GM19463 (cell line): ENCODE measurements at regions not wholly inside any gene's neighbourhood (a gene's known extent, or its start where the extent isn't known, plus 50 kb on each side); places are given as distances from the start of the nearest gene placed in this dataset.

Experiments
- ATAC-seq: cut with Tn5 transposase; IDR thresholded peaks from one replicate; pipeline ENCODE4 v1.9.1; 2021; ENCODE audit warnings: mild to moderate bottlenecking, moderate library complexity; ENCODE audit not compliant: unreplicated experiment

DNA sequence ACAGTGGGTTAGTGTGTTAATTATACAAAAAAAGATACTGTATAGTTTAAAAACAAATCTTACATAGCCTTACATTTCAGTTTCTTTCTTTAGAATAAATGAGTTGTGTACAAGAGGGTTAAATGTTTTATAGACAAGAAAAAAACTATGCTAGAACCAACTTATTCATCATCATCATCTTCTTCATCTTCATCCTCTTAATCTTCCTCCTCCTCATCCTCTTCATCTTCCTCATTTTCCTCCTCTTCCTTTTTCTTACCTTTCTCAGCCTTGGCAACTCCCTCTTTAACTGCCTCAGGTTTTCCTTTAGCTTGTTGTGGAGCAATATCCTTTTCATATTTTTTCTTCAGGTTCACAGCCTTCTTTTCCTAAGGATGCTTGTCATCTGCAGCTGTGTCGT lies 53.7 kb downstream of the RPS12 start:
- no peak for ATAC-seq

DNA sequence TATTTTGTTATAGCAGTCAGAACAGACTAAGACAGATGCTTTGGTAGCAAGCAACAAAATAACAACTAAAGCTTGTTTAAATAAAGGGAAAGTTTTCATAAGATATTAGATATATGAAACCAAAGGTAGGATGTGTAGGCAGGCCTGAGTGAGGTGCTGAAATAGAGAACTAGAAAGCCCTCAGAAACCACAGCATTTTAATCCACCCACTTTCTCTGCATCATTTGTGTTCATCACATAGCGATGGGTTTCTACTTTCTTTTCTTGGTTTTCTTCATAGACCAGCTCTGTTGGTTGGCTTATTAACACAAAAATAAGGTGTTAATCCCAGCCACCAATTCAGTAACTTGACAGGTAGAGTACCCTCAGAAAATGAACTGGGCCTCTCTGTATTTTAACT lies 58.6 kb downstream of the RPS12 start:
- peak; percentile 100 for ATAC-seq

DNA sequence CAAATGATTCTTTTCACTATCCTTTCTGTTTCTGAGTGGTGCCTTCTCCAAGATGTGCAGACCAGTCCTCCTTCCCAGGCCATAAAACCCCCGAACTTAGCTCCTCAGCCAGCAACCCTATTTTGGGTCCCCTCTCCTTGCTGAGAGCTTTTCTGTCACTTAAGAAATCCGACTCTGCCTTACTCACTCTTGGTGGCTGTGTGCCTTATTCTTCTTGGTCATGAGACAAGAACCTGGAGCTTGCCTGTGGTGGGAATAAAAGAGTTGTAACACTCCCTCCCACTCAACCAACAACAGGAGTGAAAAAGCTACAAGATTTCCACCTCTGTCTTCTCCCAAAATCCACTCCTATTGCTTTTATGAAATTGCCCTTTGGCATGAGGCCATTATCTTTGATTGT lies 62.6 kb downstream of the RPS12 start:
- no peak for ATAC-seq

DNA sequence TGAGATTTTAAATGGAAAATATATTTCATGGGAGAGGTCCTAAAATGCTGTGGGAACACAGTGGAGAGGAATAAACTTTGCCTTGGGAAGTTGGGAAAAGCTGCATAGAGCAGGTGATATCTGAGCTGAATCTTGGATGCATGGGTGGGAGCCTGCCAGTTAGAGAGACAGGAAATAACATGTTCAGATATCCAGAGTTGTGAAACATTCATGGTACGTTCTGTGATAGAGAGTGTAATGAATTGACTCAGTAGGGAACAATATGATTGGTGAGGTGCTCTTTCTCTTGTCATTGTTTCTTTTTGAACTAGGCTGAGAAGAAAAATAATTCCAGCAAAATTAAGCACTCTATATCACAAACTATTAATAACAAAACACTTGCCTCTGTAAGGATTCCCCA lies 72.8 kb downstream of the RPS12 start:
- no peak for ATAC-seq

DNA sequence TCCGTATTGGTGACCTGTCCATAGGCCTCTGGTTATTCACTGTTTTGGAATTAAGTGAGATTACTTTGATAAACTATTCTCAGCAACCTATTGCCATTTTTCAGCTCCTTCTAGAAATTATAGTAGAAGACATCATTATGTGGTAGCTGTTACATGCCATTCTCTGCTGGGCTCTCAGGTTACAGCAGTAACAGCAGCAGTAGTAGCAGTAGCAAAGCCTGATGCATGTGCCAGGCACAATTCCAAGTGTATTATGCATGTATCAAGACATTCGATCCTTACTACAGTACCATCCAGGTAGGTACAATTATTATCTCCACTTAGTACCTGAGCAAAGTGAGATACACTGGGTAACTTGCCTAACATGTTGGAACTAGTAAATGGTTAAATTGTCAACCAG lies 74.3 kb downstream of the RPS12 start:
- no peak for ATAC-seq

DNA sequence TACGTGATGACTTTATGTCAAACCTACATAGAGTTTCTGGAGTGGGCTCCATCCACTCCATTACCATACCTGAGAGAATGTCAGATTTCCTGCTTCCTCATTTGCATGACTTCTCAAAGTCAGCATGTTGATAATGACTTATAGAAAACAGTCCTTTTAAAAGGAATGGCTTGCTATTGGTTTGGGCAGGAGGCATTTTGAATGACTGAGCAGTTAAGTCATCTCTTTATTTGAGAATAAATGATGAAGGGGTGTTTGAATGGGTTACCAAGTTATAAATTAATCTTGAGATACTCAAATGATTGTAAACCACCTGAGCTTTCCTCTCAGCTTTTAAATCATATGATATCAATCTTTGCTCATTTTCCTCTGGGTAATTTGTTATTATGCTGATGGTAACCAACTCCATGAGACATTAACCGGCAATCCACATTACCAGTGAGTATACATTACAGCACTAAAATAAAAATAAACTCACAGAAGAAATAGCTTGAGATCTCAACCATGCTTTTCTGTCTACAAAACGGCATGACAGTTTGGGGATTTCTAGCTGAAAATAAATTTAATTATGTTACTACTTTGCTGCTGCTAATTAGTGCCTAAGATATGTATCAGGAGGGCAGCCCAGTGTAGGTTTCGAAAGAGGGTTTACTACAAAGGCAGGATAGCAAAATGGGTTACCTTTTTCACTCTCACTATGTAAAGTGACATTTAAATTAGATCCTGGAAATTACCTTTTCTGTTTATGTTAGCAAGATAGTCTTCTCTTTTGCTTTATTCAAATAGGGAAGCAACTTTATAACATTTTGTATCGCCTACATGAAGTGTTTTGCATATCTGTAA lies 78.8 kb downstream of the RPS12 start:
- ATAC-seq, result no peak

DNA sequence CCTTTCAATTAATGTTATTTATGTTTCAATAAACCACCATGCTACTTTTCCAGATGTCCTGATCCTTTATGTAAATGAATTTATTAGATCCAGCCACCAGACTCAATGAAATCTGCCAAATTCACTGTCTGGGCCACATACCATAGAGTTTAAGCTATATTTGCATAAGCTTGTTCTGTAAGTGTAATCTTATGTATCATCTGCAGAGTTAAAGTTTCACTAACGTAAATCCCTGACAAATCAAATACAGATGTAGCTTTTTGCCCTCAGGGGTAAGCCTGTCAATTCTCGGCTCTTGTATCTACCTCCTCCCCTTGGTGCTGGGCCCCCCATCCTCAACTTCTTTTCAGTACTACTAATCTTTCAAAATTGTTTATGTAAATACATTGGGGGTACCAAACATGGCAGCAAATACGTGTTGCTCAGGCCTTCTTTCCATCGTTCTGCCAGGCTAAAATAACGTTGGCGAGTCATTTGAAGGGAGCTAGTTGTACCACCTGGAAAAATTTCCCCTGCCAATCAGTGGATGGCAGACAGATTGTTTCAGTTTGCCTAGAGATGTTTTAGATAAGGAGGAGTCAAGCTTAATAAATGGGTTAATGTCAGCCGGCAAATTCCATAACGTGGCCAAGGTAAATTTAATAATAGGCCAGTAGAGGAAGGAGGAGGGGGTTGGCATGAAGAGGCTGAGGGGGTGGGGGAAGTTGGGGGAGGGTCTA lies 79.6 kb downstream of the RPS12 start:
- ATAC-seq, result no peak

DNA sequence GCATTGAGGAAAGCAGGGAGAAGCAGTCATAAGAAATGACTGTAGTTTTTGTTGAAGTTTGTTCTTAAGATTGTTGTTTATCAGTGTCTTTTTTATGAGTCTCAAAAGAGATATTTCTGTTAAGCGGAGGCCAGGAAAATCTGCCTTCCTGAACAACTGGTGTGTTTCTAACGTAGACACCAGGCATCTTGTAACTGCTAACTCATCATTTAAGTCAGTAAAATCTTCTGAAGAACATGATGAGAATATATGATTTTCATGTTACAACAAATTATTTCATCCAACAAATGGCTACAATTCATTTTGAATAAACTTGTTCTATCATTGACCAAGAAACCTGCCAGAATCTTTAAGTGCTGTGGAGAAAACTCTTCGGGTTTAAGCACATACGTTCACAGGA lies 84.0 kb downstream of the RPS12 start:
- no peak for ATAC-seq

DNA sequence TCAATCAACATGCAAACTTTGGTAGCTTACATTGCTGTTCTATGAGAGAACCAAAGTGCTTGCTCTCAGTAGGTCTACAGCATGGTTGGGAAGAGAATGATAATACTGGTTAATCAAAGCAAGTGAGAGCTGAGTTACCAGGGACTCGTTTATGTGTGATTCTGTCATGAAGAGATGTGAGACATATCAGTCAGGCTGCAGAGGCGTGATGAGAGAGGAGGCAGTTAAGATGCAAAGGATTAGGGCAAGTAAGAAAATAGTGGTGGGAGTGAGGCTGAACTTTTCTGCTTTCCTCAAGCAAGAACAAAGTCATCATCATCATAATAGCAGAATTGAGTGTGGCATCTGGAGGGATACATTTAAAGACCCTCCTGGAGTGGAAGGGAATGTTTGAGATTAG lies 86.5 kb downstream of the RPS12 start:
- ATAC-seq, result no peak

DNA sequence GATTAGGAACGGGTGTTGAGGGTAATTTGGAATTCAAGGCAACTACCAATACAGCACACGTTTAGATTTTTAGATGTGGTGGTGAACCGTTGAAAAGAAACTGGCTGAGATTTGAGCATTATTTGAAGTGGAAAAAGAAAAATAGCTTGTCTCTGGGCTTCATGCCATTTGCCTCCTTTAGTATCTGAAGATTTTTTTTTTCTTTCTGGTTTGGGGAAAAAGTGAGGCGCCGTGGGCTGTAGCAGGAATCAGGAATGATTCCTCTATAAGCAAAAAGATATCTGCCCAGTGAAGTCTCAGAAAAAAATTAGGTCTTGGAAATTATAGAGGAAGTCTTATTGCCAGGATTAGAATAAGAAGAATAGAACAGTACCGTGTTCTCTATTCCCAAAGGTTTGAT lies 88.5 kb downstream of the RPS12 start:
- ATAC-seq, result no peak

DNA sequence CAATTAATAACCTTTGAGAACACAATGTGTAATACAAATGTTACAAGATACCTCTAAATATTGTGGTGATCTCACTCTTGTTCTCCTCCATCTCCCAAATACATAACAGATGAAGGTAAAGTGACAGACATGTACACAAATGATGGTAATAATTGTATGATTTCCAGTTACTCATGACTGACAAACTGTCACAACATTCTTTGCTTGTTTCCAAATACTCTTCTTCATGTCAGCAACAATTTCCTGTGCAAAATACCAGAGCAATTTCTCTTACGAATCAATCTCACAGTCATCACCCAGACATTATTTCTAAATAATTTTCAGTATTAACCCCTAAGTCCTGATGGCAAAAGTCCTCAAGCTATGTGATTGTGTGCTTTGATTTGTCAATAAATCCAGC lies 92.9 kb downstream of the RPS12 start:
- no peak for ATAC-seq

DNA sequence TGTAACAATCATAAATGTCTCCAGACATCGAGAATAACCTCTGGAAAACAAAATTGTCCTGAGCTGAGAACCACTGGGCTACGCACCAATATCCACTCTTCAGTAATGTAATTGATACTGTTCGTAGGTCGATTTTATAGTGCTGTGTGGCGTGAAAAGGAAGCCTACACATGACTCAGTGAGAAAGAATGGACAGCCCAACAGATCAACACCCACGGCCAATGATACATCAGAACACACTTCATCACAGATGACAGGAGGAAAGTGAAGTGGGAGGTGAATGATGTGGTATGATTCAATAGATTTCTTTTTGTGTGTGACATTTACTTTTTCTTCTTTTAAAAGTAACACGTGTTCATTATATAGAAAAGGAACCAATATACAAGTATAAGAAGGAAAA lies 93.5 kb downstream of the RPS12 start:
- no peak for ATAC-seq

DNA sequence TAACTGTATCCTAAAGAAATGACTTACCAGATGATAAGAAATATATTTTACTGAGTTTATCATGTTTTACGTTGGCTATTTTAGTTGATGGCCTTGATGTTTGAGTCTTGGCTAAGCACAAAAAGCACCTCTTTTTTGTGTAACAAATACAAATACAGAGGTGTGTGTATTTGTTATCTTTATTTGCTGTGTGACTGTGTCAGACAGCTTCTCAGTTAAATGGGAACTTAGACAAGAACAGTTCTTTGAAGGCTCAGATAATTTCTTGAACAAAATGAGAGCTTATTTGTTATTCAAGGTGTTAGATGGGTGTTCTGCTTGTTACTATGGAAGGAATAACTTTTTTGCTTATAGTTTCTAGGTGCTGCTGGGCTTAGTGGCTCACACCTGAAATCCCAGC lies 95.4 kb downstream of the RPS12 start:
- ATAC-seq, result no peak

DNA sequence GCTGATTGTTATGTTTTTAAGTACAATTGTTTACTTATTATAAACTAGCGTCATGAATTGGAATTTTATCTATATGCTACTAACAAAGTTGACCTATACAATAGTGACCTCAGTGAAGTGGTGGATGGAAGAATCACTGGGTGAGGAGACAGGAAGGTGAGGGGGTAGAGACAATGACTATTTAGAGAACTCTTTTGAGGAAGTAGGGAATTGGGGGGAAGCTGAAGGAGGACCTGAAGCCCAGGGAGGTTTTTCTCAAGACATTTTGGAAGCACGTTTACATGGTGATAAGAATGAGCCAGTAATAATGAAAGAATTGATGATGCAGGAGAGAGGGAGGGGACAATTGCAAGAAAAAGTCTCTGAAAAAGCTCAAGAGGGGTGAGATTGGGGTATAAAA lies 96.4 kb downstream of the RPS12 start:
- no peak for ATAC-seq

DNA sequence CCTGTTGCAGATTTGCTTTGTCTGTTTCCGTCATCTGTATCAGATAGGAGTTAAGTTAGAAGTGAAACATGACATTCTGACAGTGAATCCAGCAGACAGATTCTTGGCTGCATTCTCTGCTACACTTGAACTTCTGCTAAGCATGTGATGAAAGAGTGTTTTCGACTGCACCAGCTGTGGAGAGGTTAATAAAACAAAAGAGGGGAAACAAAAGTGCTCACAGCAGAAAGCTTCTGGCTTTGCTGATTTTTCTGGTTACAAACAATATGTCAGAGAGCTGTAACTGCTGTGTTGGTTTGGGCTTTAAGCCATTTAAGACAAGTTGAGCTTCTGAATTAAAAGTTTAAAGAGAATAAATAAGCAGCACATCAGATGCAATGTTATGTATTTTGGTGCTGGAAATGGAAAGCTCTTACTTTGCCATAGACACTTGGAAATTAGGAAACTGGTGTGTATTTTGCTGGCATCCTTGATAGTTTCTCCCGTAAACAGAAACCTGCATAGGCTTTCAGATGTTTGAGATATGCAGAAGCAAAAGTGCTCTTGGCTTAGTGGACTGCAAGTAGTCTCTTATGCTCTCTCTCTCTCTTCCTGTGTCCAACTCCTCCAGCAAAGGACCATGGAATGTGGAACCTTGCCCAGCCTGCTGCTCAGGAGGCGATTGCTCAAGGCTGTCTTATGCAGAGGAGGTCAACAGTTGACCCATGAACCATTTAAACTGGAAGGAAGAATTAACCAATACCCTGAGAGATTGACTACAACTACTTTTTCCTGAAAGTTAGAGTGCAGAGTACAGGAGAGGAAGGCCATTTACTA lies 104.9 kb downstream of the RPS12 start:
- ATAC-seq, result no peak

DNA sequence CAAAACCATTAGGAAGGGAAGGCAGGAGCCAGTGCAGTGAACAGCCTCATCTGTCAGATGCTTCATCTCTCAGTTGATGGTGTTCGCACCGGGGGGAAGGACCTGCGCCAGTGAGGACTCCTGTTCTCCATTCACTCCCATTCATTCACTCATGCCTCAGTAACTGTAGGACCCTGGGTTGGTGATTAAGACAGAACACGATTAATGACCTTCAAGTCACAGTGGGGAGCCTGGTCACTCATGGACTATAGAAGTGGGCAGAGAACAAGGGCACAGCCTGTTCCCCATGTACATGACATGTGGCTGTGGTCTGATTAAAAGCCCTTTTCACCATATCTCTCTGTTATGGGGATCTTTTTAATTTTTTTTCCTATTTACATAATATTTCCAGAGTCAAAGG lies 113.3 kb downstream of the RPS12 start:
- ATAC-seq, result no peak

DNA sequence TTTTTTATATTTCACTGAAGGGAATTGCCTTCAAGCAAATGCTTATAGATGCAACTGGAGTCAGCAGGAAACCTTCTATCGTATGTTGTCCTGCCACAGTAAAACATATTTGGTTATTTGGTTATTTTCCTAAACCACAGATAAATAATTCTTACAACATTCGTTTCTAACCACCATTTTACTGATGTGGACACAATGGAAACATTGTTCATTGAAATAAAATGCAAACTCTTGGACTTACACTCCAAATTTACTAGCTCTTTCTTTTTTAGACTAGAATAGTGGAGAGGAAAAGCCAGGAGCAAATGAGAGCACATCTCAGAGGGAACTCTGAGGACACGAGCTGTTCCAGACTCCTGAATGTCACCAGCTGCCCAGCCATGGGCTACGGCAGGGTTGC lies 114.8 kb downstream of the RPS12 start:
- no peak for ATAC-seq

DNA sequence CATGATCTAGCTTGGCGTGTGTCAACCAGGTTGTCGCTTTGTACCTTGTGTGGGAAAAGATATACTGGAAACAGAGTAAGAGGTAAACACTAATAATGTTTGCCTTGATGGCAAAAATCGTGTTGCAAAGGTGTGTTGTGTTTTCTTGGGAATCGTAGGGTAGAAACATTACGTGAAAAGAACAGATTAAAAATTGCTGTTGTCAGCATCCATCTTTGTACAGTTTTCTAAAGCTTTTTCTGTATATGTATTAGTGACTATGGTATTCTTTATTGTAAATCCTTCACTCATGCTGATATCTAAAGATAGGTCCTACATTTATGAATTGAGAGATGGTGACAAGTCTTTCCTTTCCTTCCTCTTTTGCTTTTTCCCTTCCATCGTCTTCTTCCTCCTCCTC lies 116.9 kb downstream of the RPS12 start:
- ATAC-seq, result no peak

DNA sequence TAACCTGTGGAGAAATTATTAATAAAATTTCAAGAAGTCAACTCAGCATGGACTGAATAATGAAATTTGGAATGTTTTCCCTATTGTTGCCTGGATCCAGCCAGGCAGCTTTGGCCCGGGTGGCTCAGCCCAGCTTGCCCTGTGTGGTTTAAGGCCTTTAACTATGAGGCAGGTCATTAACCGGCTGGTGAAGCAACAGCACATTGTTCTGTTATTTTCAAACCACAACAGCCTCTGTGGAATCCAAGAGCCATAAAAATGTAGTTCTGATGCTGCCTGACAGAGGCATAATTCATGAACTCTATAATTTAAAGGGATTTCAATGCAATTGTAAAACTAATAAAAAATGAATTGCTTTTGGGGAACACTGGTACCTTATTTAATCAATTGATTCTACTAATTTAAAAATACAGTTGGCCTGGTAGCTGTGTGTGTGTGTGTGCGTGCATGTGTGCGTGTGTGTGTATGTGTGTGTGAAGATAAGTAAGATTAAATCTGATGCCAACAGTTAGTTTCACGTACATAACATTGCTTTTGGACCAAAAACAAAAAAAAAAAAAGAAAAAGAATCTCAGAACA lies 117.7 kb downstream of the RPS12 start:
- ATAC-seq, result no peak

DNA sequence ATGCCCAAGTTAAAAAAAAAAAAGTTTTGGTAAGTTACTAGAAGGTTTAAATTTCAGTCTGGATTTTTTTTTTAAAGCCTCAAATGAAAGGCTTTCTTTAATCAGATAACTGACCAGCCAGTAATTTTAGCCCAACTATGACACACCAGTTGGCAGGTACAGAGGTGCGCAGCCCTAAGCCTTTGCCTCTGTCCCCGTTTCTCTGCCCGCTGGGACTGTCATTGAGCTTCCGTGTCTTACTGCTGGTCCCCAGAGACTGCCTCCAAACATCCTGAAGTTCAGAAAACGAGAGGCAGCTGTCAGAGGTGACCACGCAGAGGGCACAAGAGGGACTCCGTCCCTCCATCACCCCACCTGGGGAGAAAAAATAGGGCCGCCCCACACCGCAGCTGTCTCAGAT lies 118.2 kb downstream of the RPS12 start:
- ATAC-seq, result no peak

DNA sequence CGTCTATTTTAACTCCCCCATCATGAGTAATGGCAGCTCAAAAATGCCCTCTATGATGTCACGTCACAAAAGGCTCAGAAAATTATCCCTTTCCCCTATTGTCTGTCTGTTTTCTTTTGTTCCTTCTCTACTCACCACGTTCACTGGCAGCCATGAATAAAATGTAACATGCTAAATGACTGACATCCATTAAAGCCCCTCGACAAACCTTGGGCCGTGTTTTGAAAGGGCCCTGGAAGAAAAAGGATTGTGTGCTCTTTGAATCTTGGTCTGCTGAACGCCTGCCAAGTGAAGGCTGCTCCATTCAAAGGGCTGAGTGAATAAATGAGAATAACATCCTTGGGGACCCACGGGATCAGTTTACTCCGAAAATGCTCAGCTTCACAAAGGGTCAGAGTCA lies 118.7 kb downstream of the RPS12 start:
- no peak for ATAC-seq
